ENCODE measurements at regions not wholly inside any gene's neighbourhood (a gene's known extent, or its start where the extent isn't known, plus 50 kb on each side); places are given as distances from the start of the nearest gene placed in this dataset.
A peak's percentile ranks its signal among the peaks of the same experiment; 100 is the strongest.

DNA sequence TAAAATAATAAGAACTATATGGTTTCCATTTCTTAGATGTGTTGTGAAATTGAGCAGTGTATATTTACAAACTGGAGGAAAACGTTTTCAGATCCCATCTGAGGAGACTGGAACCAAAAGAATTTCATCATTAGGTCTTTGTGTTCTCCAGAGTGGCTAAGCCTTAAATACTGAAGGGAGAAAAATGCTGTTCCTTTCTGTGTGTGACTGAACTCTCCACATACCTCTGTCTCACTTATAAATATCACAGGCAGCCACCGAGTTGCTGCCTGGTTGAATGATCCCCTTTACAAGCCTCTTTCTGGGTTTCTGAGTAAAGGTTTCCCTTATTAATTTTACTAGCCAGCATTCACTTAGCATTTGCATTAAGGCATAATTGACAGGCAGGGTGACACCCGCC, 913.9 kb upstream of the NR2F2 start:
- DNase-seq = no peak

DNA sequence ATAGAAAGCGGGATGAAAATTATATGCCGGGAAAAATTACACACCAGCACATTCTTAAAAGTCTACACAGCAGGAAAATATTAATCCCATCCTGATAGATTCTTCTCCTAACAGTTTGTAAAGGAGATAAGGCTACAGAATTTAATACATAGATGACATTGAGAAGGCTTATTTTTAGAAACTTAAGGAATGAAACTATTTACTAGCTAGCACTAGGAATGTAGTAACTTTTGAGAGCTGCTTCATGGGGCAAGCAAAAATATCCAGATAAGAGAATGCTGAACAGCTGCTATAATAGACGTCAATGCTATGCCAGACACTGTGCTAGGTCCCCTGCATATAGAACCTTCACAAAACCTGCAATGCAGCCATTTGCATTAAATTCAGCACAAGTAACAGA, 912.7 kb upstream of the NR2F2 start:
- DNase-seq = no peak

DNA sequence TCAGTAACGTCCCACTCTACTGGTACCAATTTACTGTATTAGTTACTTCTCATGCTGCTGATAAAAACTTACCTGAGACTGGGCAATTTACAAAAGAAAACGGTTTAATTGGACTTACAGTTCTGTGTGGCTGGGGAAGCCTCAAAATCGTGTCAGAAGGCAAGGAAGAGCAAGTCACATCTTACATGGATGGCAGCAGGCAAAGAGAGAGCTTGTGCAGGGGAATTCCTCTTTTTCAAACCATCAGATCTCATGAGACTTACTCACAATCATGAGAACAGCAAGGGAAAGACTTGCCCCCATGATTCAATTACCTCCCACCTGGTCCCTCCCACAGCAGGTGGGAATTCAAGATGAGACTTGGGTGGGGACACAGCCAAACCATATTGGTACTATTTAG, 908.2 kb upstream of the NR2F2 start:
- DNase-seq = no peak

DNA sequence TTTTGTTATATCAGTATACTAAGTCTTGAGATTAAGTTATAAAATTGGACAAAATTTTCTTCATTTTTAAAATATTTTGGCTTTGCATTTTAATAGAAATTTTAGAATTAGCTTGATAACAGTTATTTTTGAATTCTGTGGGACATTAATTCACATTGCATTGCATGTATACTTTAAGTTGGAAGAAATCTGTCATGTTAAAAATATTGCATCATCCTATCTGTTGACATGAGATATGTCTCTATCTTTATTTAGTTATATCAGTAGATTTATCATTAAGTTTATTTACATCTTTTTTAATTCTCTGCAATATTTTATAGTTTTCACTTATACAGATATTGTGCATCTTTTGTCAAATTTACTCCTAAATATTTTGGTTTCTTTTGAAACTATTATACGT, 904.6 kb upstream of the NR2F2 start:
- no peak for DNase-seq

DNA sequence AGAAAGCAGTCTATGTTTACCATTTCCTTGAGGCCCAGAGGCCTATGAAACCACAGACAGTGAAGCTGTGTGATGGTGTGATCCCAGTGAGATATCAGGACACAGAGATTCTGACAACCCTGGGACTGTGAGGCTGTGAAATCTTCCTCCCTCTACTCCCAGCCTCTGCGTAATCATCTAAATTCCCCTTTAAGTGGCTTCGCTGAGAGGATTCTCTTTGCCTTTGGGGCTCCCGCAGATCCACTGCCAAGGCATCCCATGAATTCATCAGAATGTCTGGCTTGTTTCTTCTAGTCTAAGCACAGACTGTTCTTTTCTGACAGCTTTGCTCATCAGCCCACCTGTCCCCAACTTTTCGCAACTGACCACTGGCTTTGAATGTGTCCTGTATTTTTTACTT, 901.2 kb upstream of the NR2F2 start:
- DNase-seq = no peak

DNA sequence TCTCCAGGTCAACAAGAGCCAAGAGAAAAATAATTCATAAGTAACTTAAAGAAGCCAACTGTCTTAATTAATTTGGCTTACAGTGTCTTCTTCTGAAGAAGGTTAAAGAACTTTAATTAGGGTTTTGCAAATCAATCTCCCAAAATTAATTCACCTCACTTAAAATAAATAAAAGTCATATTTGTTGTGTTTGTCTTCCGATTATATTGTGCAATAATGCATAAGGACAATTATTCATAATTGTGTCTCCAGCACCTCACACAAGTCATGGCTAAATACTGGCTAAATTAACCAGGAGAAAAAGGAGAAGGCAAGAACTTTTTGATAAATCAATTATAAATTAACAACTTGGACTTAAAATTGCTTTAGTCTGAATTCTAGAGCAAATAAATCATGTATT, 899.0 kb upstream of the NR2F2 start:
- no peak for DNase-seq

DNA sequence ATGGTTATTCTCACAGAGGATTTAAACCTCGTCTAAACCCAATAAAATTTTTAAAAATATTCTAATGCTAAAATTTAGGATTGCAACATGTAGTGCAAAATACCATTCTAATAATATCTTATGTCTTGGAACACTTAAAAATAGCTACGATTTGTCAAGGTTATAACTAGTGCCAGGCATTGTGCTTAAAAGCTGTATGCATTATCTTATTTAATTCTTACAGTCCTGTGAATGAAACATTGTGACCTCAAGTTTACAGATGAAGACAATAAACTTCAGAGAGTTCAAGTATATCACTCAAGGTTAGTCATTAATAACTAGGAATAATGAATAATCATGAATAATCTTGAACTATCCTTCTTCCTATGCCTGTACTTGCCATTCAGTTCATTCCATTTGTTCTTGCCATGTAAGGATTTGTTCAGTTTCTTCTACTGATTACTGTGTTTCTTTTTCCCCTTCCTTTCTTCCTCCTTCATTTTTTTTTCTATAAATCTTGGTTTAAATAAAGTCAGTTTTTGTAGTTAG, 897.6 kb upstream of the NR2F2 start:
- DNase-seq = no peak

DNA sequence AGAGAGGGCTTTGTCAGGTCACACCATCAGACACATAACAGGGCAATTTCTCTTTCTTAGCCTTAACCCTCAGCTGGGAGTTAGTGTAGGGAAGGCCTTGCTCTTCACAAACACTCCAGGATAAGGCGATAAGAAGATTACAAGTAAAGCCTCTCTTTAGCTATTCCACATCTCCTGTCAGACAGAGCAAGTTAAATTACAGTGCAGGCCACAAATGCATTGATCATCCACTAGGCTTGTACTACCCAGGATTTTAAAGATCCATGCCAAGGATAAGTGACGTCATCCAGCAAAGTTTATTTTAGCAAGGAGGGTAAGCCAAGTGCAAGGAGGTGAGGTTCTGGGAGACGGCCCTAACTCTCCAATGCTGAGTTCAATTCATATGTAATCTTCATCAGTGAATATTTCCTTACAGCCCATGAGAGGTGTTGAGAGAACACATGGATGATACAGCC, 890.6 kb upstream of the NR2F2 start:
- DNase-seq = no peak

DNA sequence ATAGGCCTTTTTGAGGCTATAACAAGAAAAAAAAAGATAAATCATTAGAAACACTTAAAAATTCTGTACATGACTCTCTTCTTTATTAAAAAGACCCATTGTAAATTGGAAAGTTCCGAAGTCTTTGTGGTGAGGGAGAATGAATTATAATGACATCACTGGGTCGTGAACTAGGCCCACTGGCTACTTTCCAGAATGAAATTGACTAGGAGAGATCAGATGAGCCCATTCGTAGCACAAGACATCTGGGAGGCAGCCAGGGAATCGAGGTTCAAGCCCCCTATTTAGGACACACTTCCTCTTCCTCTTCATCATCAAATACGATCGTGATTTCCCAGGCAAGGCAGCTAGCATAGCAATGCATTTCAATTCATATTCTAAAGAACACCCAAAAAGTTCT, 889.8 kb upstream of the NR2F2 start:
- DNase-seq = no peak

DNA sequence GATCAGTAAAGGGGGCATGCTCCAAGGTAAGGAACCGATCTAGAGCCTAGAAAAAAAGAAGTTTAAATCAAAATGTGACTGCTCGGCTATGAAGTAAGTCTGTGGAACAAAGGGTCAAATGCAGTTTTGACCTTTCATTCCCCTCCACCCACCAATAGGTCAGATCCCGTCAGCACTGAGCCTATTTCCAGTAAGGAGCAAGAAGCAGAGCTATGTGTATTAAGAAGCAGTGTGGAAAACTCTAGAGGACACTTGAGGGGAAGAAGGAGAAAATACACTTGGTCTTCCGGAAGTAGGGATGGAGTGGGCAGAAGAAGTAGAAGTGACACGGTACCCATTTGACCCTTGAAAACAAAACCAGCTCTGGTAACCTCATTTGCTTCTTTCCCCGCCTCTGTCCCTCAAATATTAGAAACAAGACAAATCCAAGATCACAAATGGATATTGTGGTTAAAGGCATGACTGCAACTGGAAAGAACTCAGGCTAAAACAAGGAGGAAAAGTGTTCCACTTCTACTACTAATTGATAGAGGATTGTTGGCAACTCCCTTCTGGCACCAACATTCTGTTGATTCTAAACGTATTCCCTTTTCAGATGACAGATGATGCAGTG, 888.3 kb upstream of the NR2F2 start:
- DNase-seq = no peak

DNA sequence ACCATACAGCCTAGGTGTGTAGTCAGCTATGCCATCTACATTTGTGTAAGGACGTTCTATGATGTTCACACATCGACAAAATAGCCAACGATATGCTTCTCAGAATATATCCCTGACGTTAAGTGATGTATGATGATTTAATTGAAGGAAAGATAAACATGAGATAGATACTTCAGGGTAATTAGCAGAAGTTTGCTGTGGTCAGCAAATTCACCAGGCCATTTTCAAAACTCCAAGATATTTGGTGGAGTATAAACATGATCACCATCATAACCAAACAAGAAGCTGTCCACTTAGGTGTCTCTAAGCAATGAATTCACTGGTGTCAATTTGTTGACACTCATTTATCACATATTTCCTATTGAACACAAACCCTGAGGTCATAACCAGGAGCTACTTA, 885.6 kb upstream of the NR2F2 start:
- no peak for DNase-seq

DNA sequence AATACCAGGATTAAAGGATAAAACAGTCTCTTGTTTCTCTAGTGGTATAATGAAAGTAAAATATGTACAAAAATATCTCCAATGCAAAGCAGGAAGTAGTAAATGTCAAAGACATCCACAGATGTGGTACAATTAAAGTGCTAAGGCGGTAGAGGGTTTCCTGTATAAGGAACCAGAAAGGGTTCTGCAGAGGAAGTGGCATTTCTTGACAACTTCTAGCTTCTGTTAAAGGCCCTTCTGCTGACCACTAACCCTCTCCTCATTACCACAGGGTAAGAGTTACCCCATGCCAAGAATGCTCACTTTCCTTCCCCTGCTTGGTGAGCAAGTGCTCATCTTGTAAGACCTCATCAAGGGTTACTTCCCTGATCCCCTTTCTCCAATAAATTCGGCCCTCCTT, 883.6 kb upstream of the NR2F2 start:
- peak; percentile 7 for DNase-seq

DNA sequence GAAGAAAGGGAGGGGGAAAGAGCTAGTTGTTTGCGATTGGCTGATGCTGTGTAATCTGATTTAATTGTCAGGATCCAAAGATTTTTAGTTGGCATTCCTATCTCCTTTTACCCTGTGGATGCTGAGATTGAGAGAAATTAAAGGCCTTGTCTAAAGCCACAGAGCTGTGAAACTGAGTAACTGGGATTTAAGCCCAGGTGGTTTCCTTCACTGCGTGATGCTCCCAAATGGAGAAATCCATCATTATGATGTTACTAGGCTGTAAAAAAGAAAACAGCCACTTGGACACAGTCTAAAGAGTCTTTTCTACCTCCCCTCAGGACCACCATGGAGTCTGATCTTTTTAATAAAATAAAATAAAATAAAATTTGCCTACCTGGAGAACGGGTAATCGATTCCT, 883.0 kb upstream of the NR2F2 start:
- no peak for DNase-seq

DNA sequence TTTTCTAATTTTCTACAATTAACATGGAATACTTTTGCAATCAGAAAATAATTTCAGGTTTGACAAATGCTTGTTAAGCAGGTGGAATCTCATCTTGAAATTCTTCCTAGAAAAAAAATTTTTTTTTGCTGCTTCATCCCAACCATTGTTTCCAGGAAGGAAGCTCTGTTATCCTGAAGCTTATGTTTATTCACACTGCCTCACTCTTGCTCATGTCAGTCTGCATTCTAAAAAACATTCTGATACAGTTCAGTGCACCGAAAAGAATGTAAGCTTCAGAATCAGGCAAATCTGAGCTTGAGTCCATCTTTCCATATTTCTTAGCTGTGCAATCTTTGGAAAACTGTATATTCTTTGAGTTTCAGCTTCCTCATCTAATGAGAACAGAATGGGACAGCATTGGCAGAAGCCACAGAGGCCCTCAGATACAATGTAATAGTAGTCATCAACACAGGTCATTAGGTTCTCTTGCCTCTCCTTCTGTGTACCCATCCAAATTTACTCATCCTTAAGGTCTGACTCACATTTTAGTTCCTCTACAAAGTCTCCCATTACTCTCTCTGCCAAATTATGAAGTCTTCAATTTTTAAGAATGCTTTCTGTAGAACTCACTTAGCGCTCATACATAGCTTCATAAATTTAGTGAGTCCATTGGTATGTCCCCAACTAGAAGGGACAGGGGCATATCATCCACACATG, 881.8 kb upstream of the NR2F2 start:
- DNase-seq = no peak

DNA sequence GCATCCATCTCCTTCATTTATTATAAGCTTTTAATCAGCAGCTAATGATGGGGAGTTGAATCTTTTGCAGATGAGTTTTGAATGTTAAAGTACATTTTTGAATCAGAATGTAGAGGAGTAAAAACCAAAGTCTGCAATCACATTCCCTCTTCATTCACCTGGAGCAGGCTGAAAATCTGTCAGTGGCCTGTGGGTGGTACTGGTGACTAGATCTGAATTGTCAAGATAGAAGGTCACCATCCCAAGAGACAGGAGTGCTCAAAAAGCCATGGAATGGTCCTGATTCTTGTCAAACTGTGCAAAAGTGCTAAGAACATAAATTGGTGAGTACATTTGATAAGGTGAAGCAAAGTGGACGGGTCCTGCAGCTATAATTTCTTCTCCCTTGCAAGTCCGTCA, 881.3 kb upstream of the NR2F2 start:
- DNase-seq = no peak

DNA sequence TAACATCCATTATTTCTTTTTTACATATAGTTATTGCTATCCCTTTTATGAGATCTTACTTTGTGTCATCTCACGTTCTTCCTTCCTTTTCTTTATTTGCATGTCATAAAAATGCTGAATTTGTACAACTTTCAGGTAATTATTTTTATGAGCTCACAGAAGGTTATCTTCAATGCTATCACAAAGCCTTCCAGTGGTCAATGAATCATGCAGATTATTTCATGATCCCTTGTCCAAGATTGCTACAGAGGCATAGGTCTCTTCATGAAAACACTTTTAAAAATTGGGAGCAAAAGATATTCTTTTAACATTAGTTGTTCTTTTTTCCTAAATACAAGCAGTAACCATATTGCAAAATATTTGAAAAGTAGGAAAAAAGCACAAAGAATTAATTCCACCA, 880.1 kb upstream of the NR2F2 start:
- DNase-seq = no peak

DNA sequence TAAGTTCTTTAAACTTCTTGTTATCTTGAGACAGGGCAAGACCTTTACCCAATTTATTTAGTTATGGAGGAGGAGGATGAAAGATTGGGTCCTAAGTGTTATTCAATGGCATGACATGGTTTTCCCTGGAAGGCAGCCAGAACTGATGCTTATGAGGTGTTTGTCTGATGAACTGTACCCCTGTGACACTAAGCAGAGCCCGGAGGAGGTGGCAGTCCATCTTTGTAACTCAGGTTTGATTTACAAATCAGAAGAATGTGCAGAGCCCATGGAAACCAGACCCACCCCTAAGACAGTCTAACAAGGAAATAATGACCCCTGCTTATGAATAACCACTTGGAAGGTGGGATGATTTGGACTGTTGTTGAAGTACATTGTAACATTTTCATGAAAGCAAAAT, 878.6 kb upstream of the NR2F2 start:
- DNase-seq = no peak

DNA sequence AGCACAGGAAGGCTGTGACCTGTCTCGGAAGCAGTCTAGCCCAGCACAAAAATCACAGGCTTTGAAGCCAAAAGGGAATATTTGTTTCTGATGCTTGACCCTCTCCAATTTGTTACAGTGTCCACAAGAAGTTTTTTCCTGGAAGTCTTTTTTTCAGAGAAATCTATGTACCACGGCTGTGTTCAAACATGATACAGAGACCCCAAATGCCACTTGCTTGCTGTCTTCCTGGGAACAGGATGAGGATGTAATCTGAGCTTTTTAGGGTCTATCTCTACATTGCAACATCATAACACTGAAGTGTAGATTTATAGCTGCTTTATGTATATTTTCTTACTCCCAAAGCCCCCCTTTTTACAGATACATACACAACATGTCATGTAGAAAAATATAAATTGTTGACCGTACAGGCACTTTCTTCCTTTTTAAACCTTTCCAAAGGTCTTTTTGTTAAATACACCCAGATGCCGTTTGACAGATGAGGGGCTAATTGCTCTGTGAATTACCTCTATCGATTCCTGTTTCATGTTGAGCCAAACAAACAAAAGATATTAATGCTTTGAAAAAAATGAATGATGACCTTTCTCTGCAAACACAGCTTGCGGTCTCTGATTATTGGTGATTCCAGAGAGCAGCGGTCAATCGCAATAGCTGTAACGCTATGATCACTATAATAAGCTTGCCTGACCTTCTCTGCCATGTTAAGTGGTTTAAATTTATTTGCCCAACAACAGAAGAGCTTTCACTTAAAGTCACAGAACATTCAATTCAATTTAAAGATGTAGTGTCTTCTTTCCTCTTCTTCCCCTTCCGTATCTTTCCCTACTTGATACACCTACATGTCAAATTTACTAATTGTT, 875.9 kb upstream of the NR2F2 start:
- DNase-seq = no peak

DNA sequence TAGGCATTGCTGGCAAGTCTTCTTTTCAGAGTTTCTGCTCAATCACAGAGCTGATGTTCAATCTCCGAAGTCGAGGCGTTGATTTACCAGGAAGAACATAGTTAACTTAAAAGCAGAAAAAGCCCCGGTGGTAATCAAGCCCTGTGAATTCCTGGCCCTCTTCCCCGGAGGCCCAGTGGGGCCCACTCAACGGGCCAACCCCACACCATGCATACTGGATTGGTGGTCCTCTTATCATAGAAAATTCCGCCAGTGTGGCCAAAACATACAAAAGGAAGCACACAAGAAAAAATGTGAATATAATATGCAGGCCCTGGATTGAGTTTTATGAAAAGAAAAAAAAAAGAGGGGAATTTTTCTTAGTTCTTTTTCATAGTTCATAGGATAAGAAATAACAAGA, 873.0 kb upstream of the NR2F2 start:
- no peak for DNase-seq

DNA sequence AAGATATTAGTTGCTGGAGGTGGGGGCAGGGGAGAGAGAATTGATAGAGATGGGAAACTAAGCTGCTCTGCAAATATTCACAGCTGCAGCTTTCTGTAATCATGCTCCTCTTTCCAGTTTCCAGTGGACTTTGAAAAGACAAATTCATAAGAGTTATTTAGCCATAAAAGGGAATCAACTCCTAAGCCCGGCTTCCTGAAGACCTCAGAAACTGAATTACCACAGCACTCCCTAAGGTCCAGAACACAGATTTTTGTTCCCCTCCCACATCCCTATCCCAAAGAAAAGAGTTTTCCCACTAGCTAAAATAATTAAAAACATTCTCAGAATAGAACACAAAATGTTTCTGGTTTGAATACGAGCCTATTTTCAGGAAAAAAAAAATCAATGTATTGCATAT, 871.8 kb upstream of the NR2F2 start:
- DNase-seq = no peak

DNA sequence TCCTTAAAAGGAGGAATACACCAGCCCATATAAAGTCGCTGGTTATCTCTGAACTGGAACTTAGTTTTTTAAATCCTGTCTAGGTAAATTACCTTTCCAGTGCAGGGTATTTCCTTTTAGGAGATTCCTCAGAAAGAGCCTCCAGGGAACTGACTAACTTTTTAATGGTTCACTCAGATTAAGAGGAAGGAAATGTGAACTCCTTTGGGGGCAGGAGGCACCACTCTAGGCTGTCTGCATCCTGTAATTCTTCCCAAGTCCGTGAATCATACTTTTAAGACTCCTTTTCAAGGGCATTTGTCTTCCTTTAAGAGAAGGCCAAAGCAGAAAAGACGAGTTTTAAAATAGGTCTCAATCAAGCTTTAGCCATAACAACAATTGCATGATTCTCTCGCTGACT, 871.2 kb upstream of the NR2F2 start:
- DNase-seq = no peak

DNA sequence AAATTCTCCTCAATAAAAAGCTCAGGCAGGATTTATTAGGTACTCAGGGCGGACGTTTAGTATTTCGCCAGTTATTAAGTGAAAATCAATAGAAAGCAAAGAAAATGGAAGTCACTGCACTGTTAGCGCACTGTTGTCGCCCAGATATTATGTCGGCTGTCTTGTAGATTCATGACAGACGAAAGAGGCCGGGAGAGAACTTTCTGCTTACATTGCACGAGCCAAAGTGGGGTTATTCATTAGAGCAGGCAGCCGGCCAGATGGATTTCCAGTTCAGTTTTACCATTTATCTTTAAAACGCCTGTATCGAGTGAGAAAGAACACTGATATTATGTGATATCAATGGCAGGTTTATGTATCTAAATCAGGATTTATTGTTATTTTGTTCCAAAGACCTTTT, 866.0 kb upstream of the NR2F2 start:
- DNase-seq = no peak

DNA sequence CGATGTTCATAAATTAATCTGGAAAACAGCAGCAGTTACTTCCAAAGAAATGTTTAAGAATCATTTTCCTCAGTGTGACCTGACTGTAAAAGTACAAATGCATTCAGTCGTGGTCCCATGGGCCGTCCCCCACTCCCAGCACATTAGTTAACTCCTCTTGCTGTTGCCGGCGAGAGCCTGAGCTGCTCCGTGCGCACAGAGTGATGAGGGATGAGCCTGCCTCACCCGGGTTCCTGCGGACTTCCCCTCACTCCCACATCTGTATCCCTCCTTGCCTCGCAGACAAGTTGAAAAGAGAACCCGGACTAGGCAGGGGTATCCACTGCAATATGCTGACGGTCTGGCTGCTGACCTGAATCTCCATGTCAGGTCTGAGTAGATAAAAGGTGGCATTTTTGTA, 861.7 kb upstream of the NR2F2 start:
- no peak for DNase-seq

DNA sequence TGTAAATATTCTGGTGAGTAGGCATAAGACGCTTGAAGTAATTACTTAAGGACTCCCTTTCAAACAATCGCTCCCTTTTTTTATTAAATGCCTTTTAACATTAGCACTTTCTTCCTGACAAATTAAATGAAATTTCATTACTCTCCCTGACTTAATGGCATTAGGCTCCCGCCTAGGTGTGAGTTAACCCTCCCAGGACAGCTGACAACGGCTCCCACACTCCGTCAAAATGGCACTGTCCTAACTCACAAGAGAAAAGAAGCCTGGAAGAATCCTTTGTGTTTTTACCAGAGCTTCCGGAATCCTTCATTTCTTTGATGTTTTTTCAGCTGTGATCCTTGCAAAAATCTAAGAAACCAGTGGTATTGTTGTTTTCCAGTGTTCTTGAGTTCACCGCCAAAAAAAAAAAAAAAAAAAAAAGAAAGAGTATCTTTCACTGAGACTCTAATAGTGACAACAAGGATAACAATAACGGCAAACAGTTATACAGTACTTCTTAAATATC, 861.0 kb upstream of the NR2F2 start:
- DNase-seq = no peak
